HG03135 (cell line): ENCODE measurements at regions not wholly inside any gene's neighbourhood (a gene's known extent, or its start where the extent isn't known, plus 50 kb on each side); places are given as distances from the start of the nearest gene placed in this dataset.

Experiments
- ATAC-seq: cut with Tn5 transposase; IDR thresholded peaks from one replicate; pipeline ENCODE4 v1.9.1; 2021; ENCODE audit warnings: mild to moderate bottlenecking, moderate library complexity; ENCODE audit not compliant: unreplicated experiment

- no peak for ATAC-seq
Measured at GRCh38 chr10:2744547-2745200, 322.7 kb upstream of the PFKP start.

DNA sequence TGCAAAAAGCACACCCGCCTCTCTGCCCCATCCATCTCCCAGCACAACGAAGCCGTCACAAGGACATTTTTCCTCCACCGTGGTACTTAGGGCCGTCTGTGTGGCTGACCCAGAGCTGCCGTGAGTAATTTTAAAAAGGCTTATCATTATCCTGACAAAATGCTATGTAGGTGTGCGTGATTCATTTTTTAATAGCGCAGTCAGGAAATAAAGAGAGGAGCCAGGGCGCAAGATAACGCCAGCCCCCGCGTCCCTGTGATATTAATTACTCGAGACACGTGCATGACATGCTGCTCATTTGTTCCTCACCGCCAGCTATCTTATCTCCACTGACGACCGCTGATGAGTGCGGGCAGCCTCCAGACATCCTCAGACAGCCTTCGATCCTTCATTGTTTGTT lies 332.7 kb upstream of the PFKP start:
- ATAC-seq: no peak

- ATAC-seq: no peak
Measured at GRCh38 chr10:2733278-2733963, 333.9 kb upstream of the PFKP start.

GRCh38 chr10:2731940-2732339 lies 335.4 kb upstream of the PFKP start:
- ATAC-seq: no peak

DNA sequence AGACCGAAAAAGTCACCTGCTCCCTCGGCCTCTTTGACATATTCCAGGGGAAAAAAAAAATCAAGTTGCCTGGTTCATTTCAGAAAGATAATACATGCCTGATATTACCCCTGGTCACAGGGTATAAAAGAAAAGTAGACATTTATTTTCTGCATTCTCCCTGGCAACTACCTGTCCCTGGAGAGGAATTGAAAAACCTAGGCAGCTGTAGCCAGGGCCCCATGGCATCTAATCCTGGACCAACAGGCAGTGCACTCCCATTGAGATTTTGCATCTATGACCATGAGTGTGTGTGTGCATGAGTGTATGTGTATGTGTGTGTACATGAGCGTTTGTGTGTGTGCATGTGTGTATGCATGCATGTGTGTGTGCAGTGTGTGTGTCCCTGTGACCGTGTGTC lies 338.2 kb upstream of the PFKP start:
- no peak for ATAC-seq

DNA sequence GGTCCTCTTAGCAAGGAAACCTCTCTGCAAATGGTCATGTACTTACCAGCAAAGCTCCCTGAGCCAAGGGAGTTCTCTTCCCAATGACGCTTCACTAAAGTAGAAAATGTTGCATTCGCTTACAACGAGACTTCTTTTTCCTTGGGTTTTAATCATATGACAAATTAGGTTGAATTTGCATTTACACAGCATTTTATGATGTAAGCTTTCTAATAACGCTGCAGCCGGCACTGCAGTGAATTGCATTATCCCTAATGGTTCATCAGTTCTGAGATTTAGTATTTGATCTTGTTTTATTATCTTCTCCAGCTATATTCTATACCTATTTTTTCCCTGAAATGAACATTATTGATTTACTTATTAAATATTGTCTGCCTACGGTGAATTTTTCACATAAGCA lies 339.3 kb upstream of the PFKP start:
- no peak for ATAC-seq

DNA sequence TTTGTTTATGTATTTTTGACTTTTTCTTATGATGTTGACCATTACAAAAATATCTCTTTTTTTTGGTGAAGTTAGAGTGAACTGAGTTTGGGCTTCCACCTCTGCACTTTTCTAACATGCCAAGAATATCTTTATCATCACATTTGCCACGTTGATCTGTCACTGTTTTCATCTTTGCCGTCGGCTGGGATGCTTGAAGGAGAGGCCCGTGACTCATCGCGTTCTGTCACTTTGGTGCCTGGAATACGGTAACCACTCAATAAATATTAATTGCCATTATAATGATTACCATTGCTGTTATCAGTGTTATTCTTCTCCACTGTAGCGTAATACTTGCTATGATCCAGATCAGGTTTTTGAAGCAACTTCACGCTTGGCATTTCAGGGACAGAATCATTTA lies 350.8 kb upstream of the PFKP start:
- no peak for ATAC-seq

- no peak for ATAC-seq
Measured at GRCh38 chr10:2714597-2714996, 352.8 kb upstream of the PFKP start.

DNA sequence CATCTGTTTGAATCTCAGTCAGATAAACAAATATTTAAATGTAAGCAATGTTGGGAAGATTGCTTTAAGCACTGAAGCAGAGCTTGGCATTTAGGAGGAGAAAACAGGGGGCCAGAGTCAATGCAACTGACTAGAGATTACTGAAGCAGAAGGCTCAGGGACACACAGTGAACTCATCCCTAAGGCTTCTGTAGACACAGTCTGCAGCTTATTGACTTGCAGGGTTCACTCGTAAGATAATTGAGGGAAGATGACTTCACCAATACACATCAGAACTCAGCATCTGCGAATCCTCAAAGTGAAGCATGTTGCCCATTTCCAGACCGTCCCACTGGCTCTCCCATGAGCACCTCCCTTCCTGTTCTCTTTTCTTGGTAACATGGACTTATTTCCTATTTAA lies 363.4 kb upstream of the PFKP start:
- no peak for ATAC-seq

GRCh38 chr10:2701802-2702201 lies 365.5 kb upstream of the PFKP start:
- ATAC-seq: no peak

DNA sequence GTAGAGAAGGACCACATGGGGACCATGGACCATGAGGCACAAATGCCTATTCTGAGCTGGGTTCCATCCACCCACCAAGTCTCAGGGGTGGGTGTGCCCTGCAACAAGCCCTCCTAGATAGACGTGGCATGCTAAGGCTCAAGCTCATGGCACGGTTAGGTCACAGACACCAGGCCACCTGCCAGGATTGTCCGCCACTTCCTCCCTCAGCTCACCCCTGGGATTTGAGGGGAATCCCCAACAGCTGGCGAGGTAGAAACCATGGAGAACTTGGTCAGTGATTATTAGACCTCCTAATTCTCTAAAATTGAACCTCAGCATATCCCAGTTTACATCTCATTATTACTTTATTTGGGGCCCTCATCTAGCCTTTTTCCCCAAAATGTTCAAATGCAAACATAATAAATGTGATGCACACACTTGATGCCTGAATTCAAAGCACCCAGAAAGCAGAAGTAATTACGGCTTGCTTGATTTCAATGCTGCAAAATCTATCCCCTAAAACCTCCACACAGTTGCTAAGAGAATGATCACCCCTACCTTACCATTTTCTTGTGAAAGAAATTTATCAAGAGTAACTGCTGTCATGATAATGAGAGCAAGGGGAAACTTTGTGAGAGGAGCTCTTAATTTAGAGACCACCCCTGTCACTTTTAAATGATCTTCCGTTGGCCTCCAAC lies 366.6 kb upstream of the PFKP start:
- ATAC-seq: no peak

GRCh38 chr10:2688958-2689357 lies 378.4 kb upstream of the PFKP start:
- no peak for ATAC-seq

GRCh38 chr10:2686691-2687090 lies 380.7 kb upstream of the PFKP start:
- ATAC-seq: no peak

GRCh38 chr10:2682491-2682890 lies 384.9 kb upstream of the PFKP start:
- no peak for ATAC-seq

- no peak for ATAC-seq
Measured at GRCh38 chr10:2681891-2682290, 385.5 kb upstream of the PFKP start.

DNA sequence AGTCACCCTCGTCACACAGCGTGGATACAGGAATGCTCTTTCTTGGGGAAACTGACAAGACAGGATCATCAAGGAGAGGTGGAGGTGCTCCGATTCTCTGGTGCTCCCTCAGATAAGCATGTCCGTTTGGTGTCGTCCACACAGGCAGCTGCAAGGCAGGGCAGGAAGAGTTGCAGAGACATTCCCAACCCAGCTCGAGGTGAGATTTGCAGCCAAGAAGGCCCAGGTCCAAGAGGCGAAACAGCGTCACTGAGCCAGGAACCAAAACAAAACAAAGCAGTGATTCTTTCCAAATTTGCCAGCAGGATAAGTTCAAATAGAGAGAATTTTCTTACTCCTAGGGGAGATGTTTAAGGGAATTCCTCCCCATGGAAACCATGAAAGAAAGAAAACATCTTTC lies 386.5 kb upstream of the PFKP start:
- no peak for ATAC-seq

- ATAC-seq: no peak
Measured at GRCh38 chr10:2679646-2680045, 387.7 kb upstream of the PFKP start.

- ATAC-seq: no peak
Measured at GRCh38 chr10:2676455-2676854, 390.9 kb upstream of the PFKP start.

GRCh38 chr10:2674451-2674850 lies 392.9 kb upstream of the PFKP start:
- no peak for ATAC-seq

DNA sequence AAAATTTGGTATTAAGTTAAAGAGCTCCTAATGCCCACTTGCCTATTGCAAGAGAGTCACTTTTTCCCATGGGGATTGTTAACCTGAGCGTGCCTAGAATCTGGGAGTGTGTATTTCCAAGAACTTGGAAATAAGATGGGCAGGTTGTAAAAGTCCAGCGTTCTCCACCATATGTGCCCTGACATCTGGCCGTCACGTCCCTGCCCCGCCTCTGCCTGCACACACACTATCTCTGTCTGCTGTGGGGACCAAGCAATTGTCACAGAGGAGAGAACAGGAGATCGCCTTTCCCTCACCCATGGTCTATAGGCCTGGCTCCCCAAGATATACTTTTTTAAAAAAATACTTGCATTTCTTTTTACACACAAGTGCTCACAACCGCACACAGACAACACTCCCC lies 396.5 kb upstream of the PFKP start:
- ATAC-seq: no peak

- no peak for ATAC-seq
Measured at GRCh38 chr10:2665772-2666171, 401.6 kb upstream of the PFKP start.

GRCh38 chr10:2660276-2660675 lies 407.1 kb upstream of the PFKP start:
- no peak for ATAC-seq
